GM23338 (cell line): ENCODE measurements at regions not wholly inside any gene's neighbourhood (a gene's known extent, or its start where the extent isn't known, plus 50 kb on each side); places are given as distances from the start of the nearest gene placed in this dataset.

Experiments
- ATAC-seq: fragments of 200-7000 bp; cut with Tn5 transposase; 3 replicates; pipeline ENCODE4 v1.9.1; 2020
- DNase-seq: peaks from one replicate; pipeline ENCODE4 v3.0.0-alpha.2; 2015; ENCODE audit warnings: low spot score
- H2AFZ ChIP-seq: fragments of 200-600 bp; sonication (generic); 2 replicates; pipeline ENCODE4 v1.8.0; 2016; ENCODE audit warnings: antibody characterized with exemption, mild to moderate bottlenecking, moderate library complexity
- H3F3A ChIP-seq: fragments of 200-600 bp; sonication (generic); replicated peaks from 2 replicates; pipeline ENCODE4 v1.8.0; 2017; ENCODE audit warnings: antibody characterized with exemption, mixed run types, low read depth
- H3K27ac ChIP-seq: fragments of 200-600 bp; sonication (generic); 2 replicates; pipeline ENCODE4 v1.6.1; 2016; ENCODE audit warnings: low read depth
- H3K27me3 ChIP-seq: fragments of 200-600 bp; sonication (generic); 2 replicates; pipeline ENCODE4 v1.8.0; 2016; ENCODE audit warnings: mild to moderate bottlenecking, mixed run types, moderate library complexity; ENCODE audit not compliant: insufficient read depth
- H3K36me3 ChIP-seq: fragments of 200-600 bp; sonication (generic); 2 replicates; pipeline ENCODE4 v1.8.0; 2016; ENCODE audit warnings: mild to moderate bottlenecking; ENCODE audit not compliant: insufficient read depth
- H3K4me1 ChIP-seq: fragments of 200-600 bp; sonication (generic); 2 replicates; pipeline ENCODE4 v1.8.0; 2016; ENCODE audit warnings: mild to moderate bottlenecking, moderate library complexity; ENCODE audit not compliant: insufficient read depth
- H3K4me2 ChIP-seq: fragments of 200-600 bp; sonication (generic); 2 replicates; pipeline ENCODE4 v1.7.1; 2017; ENCODE audit warnings: mixed run types
- H3K4me3 ChIP-seq: fragments of 200-600 bp; sonication (generic); 2 replicates; pipeline ENCODE4 v1.6.1; 2016; ENCODE audit warnings: mixed run types
- H3K79me2 ChIP-seq: fragments of 200-600 bp; sonication (generic); replicated peaks from 2 replicates; pipeline ENCODE4 v1.8.0; 2017; ENCODE audit warnings: mild to moderate bottlenecking; ENCODE audit not compliant: insufficient read depth
- H3K9me2 ChIP-seq: fragments of 200-600 bp; sonication (generic); 2 replicates; pipeline ENCODE4 v1.8.0; 2017; ENCODE audit not compliant: insufficient read depth
- H4K20me1 ChIP-seq: fragments of 200-600 bp; sonication (generic); replicated peaks from 2 replicates; pipeline ENCODE4 v1.8.0; 2017; ENCODE audit warnings: mild to moderate bottlenecking; ENCODE audit not compliant: insufficient read depth
- H3K27ac Mint-ChIP-seq: 2 replicates; pipeline ENCODE4 v1.8.0; 2020; ENCODE audit warnings: inconsistent platforms, mild to moderate bottlenecking, moderate library complexity, mixed read lengths
- H3K27me3 Mint-ChIP-seq: 3 replicates; pipeline ENCODE4 v1.8.0; 2022; ENCODE audit warnings: low read depth, mild to moderate bottlenecking, moderate library complexity, mixed read lengths, inconsistent platforms; ENCODE audit not compliant: insufficient read depth, poor library complexity
- H3K36me3 Mint-ChIP-seq: 3 replicates; pipeline ENCODE4 v1.8.0; 2021; ENCODE audit warnings: low read depth, mild to moderate bottlenecking, inconsistent platforms, moderate library complexity, mixed read lengths
- H3K4me1 Mint-ChIP-seq: 3 replicates; pipeline ENCODE4 v1.8.0; 2020; ENCODE audit warnings: mild to moderate bottlenecking, inconsistent platforms, mixed read lengths
- H3K4me3 Mint-ChIP-seq: 3 replicates; pipeline ENCODE4 v1.8.0; 2021; ENCODE audit warnings: moderate library complexity, mild to moderate bottlenecking, inconsistent platforms, mixed read lengths
- H3K9me3 Mint-ChIP-seq: 3 replicates; pipeline ENCODE4 v1.8.0; 2020; ENCODE audit warnings: moderate library complexity, mild to moderate bottlenecking, inconsistent platforms, mixed read lengths
- CREB1 ChIP-seq: fragments of 250-450 bp; sonication (Bioruptor Pico); IDR thresholded peaks from 2 replicates; pipeline ENCODE4 v1.5.0; 2020; ENCODE audit warnings: low read depth, mild to moderate bottlenecking, moderate library complexity
- EZH2 ChIP-seq: fragments of 200-600 bp; sonication (generic); IDR thresholded peaks from one replicate; pipeline ENCODE4 v1.8.0; 2017; ENCODE audit warnings: antibody characterized with exemption, mild to moderate bottlenecking, low read depth; ENCODE audit not compliant: unreplicated experiment
- EZH2phosphoT487 ChIP-seq: fragments of 200-600 bp; sonication (generic); IDR thresholded peaks from one replicate; pipeline ENCODE4 v1.8.1; 2018; ENCODE audit warnings: antibody characterized with exemption; ENCODE audit not compliant: unreplicated experiment
- JUNB ChIP-seq: IDR thresholded peaks from one replicate; pipeline ENCODE4 v1.6.1; 2016; ENCODE audit warnings: antibody characterized with exemption; ENCODE audit not compliant: unreplicated experiment
- NANOG ChIP-seq: IDR thresholded peaks from 2 replicates; pipeline ENCODE4 v1.6.1; 2016; ENCODE audit warnings: antibody characterized with exemption, borderline replicate concordance
- POLR2AphosphoS5 ChIP-seq: IDR thresholded peaks from 2 replicates; pipeline ENCODE4 v1.6.1; 2016; ENCODE audit warnings: antibody characterized with exemption, low read depth
- STAT1 ChIP-seq: IDR thresholded peaks from one replicate; pipeline ENCODE4 v1.6.1; 2016; ENCODE audit warnings: antibody characterized with exemption; ENCODE audit not compliant: unreplicated experiment
- ZNF114 ChIP-seq: fragments of 250-450 bp; sonication (Bioruptor Pico); IDR thresholded peaks from 2 replicates; pipeline ENCODE4 v1.5.0; 2020; ENCODE audit warnings: mild to moderate bottlenecking, moderate library complexity
- TF ChIP-seq, protein P1 (sequence below): IDR thresholded peaks from one replicate; pipeline ENCODE4 v1.6.1; 2018; ENCODE audit warnings: antibody characterized with exemption; ENCODE audit not compliant: unreplicated experiment
- TF ChIP-seq, protein P2 (sequence below): IDR thresholded peaks from 2 replicates; pipeline ENCODE4 v1.6.1; 2016; ENCODE audit warnings: antibody characterized with exemption

DNA sequence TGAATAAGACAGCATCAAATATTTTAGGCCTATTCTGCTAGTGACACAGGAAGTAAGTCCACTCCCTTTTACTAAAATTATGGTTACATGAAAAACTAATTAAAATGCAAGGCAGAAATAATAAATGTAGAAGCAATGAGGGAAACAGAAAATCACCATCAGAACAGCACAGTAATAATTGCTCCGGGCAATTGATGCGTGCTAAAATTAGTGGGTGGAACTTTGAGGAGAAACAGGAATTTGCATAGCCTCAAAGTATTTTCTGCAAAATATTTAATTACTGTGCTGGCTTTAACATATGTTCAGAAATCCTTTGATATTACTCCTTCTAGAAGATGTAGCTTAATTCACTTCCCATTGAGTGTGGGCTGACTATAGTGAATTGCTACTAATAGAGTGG lies 654.3 kb upstream of the RAB6C start:
- no peaks in the 10 kb centered on the region for H3K9me2 ChIP-seq
- H3K27ac Mint-ChIP-seq = no peak overlapping the region
- peaks cover 9% of the 10 kb centered on the region; the same call in 2 of the 3 replicates for H3K9me3 Mint-ChIP-seq
- DNase-seq (no peak), ATAC-seq (no peak)
- no peak overlapping the region for H3K27ac ChIP-seq
- no peak overlapping the region for H3K4me2 ChIP-seq
- H3K79me2 ChIP-seq = no peaks in the 10 kb centered on the region
- H3K4me3 Mint-ChIP-seq = no peak overlapping the region
- H3K36me3 ChIP-seq = no peaks in the 10 kb centered on the region
- peaks cover 8% of the 10 kb centered on the region for H3K27me3 Mint-ChIP-seq
- H3K36me3 Mint-ChIP-seq = no peaks in the 10 kb centered on the region
- no peaks in the 10 kb centered on the region for H3K27me3 ChIP-seq
- H3F3A ChIP-seq = no peaks in the 10 kb centered on the region
- H2AFZ ChIP-seq = no peak overlapping the region
- H3K4me1 ChIP-seq = no peaks in the 10 kb centered on the region
- no peak overlapping the region for H3K4me3 ChIP-seq
- TF ChIP-seq, protein P1, sequence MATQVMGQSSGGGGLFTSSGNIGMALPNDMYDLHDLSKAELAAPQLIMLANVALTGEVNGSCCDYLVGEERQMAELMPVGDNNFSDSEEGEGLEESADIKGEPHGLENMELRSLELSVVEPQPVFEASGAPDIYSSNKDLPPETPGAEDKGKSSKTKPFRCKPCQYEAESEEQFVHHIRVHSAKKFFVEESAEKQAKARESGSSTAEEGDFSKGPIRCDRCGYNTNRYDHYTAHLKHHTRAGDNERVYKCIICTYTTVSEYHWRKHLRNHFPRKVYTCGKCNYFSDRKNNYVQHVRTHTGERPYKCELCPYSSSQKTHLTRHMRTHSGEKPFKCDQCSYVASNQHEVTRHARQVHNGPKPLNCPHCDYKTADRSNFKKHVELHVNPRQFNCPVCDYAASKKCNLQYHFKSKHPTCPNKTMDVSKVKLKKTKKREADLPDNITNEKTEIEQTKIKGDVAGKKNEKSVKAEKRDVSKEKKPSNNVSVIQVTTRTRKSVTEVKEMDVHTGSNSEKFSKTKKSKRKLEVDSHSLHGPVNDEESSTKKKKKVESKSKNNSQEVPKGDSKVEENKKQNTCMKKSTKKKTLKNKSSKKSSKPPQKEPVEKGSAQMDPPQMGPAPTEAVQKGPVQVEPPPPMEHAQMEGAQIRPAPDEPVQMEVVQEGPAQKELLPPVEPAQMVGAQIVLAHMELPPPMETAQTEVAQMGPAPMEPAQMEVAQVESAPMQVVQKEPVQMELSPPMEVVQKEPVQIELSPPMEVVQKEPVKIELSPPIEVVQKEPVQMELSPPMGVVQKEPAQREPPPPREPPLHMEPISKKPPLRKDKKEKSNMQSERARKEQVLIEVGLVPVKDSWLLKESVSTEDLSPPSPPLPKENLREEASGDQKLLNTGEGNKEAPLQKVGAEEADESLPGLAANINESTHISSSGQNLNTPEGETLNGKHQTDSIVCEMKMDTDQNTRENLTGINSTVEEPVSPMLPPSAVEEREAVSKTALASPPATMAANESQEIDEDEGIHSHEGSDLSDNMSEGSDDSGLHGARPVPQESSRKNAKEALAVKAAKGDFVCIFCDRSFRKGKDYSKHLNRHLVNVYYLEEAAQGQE = no peak
- no peak for TF ChIP-seq POLR2AphosphoS5
- TF ChIP-seq EZH2phosphoT487 = no peak
- TF ChIP-seq EZH2 = no peak
- no peaks in the 10 kb centered on the region; the same call in 2 of the 3 replicates for H3K4me1 Mint-ChIP-seq
- no peaks in the 10 kb centered on the region for H4K20me1 ChIP-seq

DNA sequence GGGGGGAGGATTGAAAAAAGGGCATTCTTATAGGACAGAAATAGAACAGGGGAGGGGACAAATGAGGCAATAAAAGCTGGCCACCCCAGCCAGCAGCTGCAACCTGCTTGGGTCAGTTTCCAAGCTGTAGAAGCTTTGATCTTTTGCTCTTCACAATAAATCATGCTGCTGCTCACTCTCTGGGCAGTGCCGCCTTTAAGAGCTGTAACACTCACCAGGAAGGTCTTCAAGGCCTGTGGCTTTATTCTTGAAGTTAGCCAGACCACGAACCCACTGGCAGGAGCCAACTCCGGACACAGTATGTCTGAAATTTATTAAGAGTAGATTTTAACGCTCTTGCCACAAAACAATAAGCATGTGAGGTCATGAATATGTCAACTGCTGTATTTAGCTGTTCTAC lies 649.9 kb upstream of the RAB6C start:
- Histone ChIP-seq H3K4me2 (no peak overlapping the region), H4K20me1 (no peaks in the 10 kb centered on the region), H3K4me1 (no peaks in the 10 kb centered on the region), H3K36me3 (no peaks in the 10 kb centered on the region), H3K4me3 (no peak overlapping the region), H3K27me3 (no peaks in the 10 kb centered on the region), H3K9me2 (no peaks in the 10 kb centered on the region), H2AFZ (no peak overlapping the region), H3F3A (no peaks in the 10 kb centered on the region), H3K79me2 (no peaks in the 10 kb centered on the region), H3K27ac (no peak overlapping the region)
- Mint-ChIP-seq H3K27me3 (peaks cover 4% of the 10 kb centered on the region), H3K36me3 (no peaks in the 10 kb centered on the region), H3K27ac (no peak overlapping the region), H3K9me3 (peaks cover 12% of the 10 kb centered on the region; the same call in 2 of the 3 replicates), H3K4me3 (no peak overlapping the region), H3K4me1 (no peaks in the 10 kb centered on the region; the same call in 2 of the 3 replicates)
- no peak for DNase-seq
- ATAC-seq = no peak
- TF ChIP-seq, protein P1 = no peak
- no peak for TF ChIP-seq STAT1
- no peak for TF ChIP-seq ZNF114 (CRISPR knock-in tag)
- TF ChIP-seq, protein P2, sequence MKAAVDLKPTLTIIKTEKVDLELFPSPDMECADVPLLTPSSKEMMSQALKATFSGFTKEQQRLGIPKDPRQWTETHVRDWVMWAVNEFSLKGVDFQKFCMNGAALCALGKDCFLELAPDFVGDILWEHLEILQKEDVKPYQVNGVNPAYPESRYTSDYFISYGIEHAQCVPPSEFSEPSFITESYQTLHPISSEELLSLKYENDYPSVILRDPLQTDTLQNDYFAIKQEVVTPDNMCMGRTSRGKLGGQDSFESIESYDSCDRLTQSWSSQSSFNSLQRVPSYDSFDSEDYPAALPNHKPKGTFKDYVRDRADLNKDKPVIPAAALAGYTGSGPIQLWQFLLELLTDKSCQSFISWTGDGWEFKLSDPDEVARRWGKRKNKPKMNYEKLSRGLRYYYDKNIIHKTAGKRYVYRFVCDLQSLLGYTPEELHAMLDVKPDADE = no peak
- TF ChIP-seq EZH2phosphoT487 = no peak
- no peak for TF ChIP-seq EZH2
- TF ChIP-seq NANOG = no peak
- no peak for TF ChIP-seq JUNB
- no peak for TF ChIP-seq CREB1 (CRISPR knock-in tag)
